ENCODE measurements at regions not wholly inside any gene's neighbourhood (a gene's known extent, or its start where the extent isn't known, plus 50 kb on each side); places are given as distances from the start of the nearest gene placed in this dataset.

GRCh38 chr4:53653484-53654053, 62.3 kb upstream of the LNX1 start:
- H3K27me3 ChIP-seq: no peaks in the 10 kb centered on the region
- H3K27ac ChIP-seq: peak overlapping the region in 1 of 4 donors; percentile 13
- H3K4me1 ChIP-seq: peaks cover 0 to 32% (median 0%) of the 10 kb centered on the region in 4 donors
- no peaks in the 10 kb centered on the region for H3K36me3 ChIP-seq
- TF ChIP-seq POLR2A (IDR thresholded peaks at IDR 0.05): no peak
- WGBS, 2 donors: 55 to 60% methylated on average over 6 of the region's 6 CpGs
- no peak overlapping the region for H3K4me3 ChIP-seq
- no peak for DNase-seq (ENCODE audit: low spot score in 2 of 2)
- H3K9me3 ChIP-seq: no peaks in the 10 kb centered on the region

GRCh38 chr4:53651156-53651735, 60.0 kb upstream of the LNX1 start:
- Histone ChIP-seq H3K4me1 (peaks cover 0 to 26% (median 0%) of the 10 kb centered on the region in 4 donors), H3K9me3 (no peaks in the 10 kb centered on the region), H3K27ac (peak overlapping the region in 1 of 4 donors; percentile 48), H3K27me3 (no peaks in the 10 kb centered on the region), H3K4me3 (no peak overlapping the region), H3K36me3 (no peaks in the 10 kb centered on the region)
- WGBS, 2 donors: 50 to 73% methylated on average over 7 of the region's 7 CpGs
- DNase-seq (ENCODE audit: low spot score in 2 of 2): peak in 1 of 2 donors; percentile 24
- TF ChIP-seq POLR2A (IDR thresholded peaks at IDR 0.05): no peak
- TF ChIP-seq CTCF (IDR thresholded peaks at IDR 0.05): no peak
- peak in 1 of 2 donors; percentile 35 for TF ChIP-seq EP300 (IDR thresholded peaks at IDR 0.05)

- no peak overlapping the region for H3K27ac ChIP-seq
- DNase-seq (ENCODE audit: low spot score in 2 of 2): no peak
- no peaks in the 10 kb centered on the region for H3K27me3 ChIP-seq
- H3K4me3 ChIP-seq: no peak overlapping the region
- H3K4me1 ChIP-seq: peaks cover 0 to 12% (median 0%) of the 10 kb centered on the region in 4 donors
- 89 to 94% methylated on average over 2 of the region's 2 CpGs for WGBS, 2 donors
- H3K36me3 ChIP-seq: no peaks in the 10 kb centered on the region
- TF ChIP-seq CTCF (IDR thresholded peaks at IDR 0.05) (no peak), POLR2A (IDR thresholded peaks at IDR 0.05) (no peak), EP300 (IDR thresholded peaks at IDR 0.05) (no peak)
- no peaks in the 10 kb centered on the region for H3K9me3 ChIP-seq
Measured at GRCh38 chr4:53649357-53649756, 58.1 kb upstream of the LNX1 start.

GRCh38 chr4:53647547-53647946, 56.3 kb upstream of the LNX1 start:
- DNase-seq (ENCODE audit: low spot score in 2 of 2): no peak
- WGBS, 2 donors: 88 to 91% methylated on average over 5 of the region's 5 CpGs
- no peak overlapping the region for H3K4me3 ChIP-seq
- TF ChIP-seq POLR2A (IDR thresholded peaks at IDR 0.05) (no peak), EP300 (IDR thresholded peaks at IDR 0.05) (no peak), CTCF (IDR thresholded peaks at IDR 0.05) (no peak)
- H3K9me3 ChIP-seq: no peaks in the 10 kb centered on the region
- H3K4me1 ChIP-seq: peaks cover 0 to 3% (median 0%) of the 10 kb centered on the region in 4 donors
- H3K27me3 ChIP-seq: no peaks in the 10 kb centered on the region
- no peaks in the 10 kb centered on the region for H3K36me3 ChIP-seq
- H3K27ac ChIP-seq: no peak overlapping the region

- no peak overlapping the region for H3K4me3 ChIP-seq
- TF ChIP-seq CTCF (IDR thresholded peaks at IDR 0.05) (no peak), EP300 (IDR thresholded peaks at IDR 0.05) (no peak), POLR2A (IDR thresholded peaks at IDR 0.05) (no peak)
- H3K27me3 ChIP-seq: no peaks in the 10 kb centered on the region
- no peaks in the 10 kb centered on the region for H3K36me3 ChIP-seq
- DNase-seq (ENCODE audit: low spot score in 2 of 2): no peak
- H3K4me1 ChIP-seq: peaks cover 0 to 3% (median 0%) of the 10 kb centered on the region in 4 donors
- 10 to 13% methylated on average over 3 of the region's 3 CpGs for WGBS, 2 donors
- H3K9me3 ChIP-seq: no peaks in the 10 kb centered on the region
- no peak overlapping the region for H3K27ac ChIP-seq
Measured at GRCh38 chr4:53646795-53647194, 55.5 kb upstream of the LNX1 start.

All from tibial nerve (tissue), 4 donors.